ENCODE measurements at regions not wholly inside any gene's neighbourhood (a gene's known extent, or its start where the extent isn't known, plus 50 kb on each side); places are given as distances from the start of the nearest gene placed in this dataset.

GRCh38 chr19:34834472-34835061 lies 61.6 kb upstream of the ZNF599 start:
- TF ChIP-seq, protein P1, sequence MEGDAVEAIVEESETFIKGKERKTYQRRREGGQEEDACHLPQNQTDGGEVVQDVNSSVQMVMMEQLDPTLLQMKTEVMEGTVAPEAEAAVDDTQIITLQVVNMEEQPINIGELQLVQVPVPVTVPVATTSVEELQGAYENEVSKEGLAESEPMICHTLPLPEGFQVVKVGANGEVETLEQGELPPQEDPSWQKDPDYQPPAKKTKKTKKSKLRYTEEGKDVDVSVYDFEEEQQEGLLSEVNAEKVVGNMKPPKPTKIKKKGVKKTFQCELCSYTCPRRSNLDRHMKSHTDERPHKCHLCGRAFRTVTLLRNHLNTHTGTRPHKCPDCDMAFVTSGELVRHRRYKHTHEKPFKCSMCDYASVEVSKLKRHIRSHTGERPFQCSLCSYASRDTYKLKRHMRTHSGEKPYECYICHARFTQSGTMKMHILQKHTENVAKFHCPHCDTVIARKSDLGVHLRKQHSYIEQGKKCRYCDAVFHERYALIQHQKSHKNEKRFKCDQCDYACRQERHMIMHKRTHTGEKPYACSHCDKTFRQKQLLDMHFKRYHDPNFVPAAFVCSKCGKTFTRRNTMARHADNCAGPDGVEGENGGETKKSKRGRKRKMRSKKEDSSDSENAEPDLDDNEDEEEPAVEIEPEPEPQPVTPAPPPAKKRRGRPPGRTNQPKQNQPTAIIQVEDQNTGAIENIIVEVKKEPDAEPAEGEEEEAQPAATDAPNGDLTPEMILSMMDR (IDR thresholded peaks at IDR 0.05), result no peak
- TF ChIP-seq POLR2A (IDR thresholded peaks at IDR 0.05), result no peak

Measured in Peyer's patch (tissue), 4 donors.